ENCODE measurements at regions not wholly inside any gene's neighbourhood (a gene's known extent, or its start where the extent isn't known, plus 50 kb on each side); places are given as distances from the start of the nearest gene placed in this dataset.

DNA sequence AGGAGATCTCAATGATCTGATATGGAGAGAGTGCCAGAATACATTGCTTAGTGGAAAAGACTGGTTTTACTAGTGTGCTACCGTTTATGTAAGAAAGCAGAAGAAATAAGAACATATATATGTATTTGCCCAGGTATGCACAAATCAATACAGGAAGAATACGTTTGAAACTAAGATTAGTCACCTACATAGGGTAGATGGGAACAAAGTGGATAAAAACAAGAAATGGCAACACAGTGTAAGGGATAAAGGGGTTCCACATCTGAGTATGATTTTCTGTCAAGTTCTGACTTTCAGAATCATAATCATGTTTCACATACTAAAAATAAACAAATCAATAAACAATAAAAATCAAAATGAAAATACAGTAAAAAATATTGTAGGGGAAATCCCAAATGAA lies 148.6 kb upstream of the NAMPT start:
- TF ChIP-seq, protein P1, sequence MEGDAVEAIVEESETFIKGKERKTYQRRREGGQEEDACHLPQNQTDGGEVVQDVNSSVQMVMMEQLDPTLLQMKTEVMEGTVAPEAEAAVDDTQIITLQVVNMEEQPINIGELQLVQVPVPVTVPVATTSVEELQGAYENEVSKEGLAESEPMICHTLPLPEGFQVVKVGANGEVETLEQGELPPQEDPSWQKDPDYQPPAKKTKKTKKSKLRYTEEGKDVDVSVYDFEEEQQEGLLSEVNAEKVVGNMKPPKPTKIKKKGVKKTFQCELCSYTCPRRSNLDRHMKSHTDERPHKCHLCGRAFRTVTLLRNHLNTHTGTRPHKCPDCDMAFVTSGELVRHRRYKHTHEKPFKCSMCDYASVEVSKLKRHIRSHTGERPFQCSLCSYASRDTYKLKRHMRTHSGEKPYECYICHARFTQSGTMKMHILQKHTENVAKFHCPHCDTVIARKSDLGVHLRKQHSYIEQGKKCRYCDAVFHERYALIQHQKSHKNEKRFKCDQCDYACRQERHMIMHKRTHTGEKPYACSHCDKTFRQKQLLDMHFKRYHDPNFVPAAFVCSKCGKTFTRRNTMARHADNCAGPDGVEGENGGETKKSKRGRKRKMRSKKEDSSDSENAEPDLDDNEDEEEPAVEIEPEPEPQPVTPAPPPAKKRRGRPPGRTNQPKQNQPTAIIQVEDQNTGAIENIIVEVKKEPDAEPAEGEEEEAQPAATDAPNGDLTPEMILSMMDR (IDR thresholded peaks at IDR 0.05; ENCODE audit: insufficient read depth, missing control alignments) = no peak
- FAIRE-seq = no peak
- DNase-seq (ENCODE audit: insufficient read length, low spot score) = no peak

DNA sequence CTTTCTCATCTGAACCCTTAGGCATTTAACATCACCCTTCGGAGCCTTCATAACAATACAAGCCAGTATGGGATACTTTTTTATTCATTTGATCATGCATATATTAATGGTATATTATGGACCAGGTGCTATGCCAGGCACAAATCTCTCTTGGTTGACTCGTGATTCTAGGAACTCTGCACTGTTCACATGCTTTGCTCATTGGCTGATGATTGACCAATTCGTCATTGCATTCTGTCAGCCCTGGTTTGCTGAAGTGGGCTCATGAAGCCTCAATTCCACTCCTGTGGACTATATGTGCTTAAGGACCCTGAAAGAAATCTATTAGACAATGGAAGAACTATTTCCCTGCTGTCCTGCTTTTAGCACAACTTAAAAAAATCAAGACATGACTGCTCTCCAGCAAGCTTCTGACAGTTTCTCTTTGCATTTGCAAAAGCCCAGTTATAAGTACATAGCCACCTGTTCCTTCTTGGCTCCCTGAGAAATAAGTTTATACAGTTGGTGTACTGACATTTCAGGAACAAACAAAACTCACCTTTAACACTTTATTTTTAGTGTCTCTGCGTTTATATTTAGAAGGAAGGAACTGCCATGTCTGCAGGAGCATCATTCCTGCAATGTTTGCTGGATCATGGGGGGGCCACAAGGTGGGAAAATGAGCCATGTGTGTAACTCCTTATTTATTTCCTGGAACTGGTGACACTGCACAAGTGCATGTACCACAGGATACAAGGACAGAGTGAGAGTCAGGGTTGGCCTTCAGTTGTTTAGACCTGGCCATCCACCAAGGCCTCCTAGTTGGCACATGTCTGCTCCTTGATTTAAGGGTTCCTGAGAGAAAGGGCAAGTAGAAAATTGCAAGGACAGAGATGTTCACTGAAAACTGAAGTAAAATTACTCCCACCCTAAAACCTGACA lies 146.0 kb upstream of the NAMPT start:
- no peak for DNase-seq (ENCODE audit: insufficient read length, low spot score)
- TF ChIP-seq, protein P1 (IDR thresholded peaks at IDR 0.05; ENCODE audit: insufficient read depth, missing control alignments) = no peak
- no peak for FAIRE-seq

- DNase-seq (ENCODE audit: insufficient read length, low spot score) (no peak), FAIRE-seq (no peak)
- TF ChIP-seq, protein P1 (IDR thresholded peaks at IDR 0.05; ENCODE audit: insufficient read depth, missing control alignments) = no peak
Observed at GRCh38 chr7:106430103-106430502, 145.3 kb upstream of the NAMPT start.

DNA sequence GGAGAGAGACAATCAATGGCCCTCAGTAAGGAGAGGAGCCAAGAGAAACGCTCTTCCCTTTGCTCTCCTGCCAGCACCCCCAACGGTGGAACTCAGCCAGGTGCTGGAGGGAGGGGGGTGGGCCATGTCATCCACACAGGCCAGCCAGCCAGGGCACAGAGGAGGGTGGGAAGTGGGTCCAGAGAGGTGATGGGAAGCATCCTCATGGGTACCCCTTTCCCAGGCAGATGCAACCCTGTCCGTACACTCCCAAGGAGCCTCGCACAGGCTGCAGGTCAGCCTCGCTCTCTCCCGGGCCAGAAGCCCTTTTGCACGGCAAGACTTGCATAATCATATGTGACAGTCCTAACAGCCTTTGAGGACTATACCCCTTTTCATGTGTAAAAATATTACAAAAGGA lies 142.0 kb upstream of the NAMPT start:
- no peak for DNase-seq (ENCODE audit: insufficient read length, low spot score)
- no peak for FAIRE-seq
- TF ChIP-seq, protein P1 (IDR thresholded peaks at IDR 0.05; ENCODE audit: insufficient read depth, missing control alignments) = no peak

DNA sequence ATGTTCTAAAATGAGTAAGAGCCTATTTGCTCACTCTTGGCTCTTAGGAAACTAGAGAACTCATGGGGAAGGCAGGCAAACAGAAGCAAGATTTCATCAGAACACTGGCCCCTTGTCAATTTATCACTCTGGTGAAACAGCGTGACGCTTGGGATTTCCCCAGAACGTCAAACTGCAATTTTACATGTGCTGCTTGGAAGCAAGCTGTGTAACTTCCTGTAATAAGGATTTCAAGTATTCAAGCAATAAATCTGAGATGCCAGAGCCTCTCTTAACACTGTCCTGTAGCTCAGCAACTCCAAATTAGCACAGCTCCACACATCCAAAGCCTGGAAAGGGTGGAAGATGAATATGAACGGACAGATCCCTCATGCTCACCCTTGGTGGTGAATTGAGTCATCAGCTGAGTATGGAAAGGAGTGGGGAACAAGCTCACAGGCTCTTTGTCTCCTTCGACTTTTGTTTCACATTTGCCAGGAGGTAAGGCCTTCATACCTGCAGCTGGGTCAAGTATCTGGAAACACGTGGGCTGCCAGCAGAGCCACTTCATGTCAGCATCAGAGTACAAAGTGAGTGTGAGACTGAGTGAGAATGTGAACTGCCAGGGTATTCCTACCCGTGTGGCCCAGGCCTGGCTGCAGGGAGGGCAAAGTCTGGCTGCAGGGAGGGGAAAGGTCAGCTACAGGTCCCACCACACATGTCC lies 140.4 kb upstream of the NAMPT start:
- DNase-seq (ENCODE audit: insufficient read length, low spot score) (no peak), FAIRE-seq (no peak)
- TF ChIP-seq, protein P1 (IDR thresholded peaks at IDR 0.05; ENCODE audit: insufficient read depth, missing control alignments) = no peak

DNA sequence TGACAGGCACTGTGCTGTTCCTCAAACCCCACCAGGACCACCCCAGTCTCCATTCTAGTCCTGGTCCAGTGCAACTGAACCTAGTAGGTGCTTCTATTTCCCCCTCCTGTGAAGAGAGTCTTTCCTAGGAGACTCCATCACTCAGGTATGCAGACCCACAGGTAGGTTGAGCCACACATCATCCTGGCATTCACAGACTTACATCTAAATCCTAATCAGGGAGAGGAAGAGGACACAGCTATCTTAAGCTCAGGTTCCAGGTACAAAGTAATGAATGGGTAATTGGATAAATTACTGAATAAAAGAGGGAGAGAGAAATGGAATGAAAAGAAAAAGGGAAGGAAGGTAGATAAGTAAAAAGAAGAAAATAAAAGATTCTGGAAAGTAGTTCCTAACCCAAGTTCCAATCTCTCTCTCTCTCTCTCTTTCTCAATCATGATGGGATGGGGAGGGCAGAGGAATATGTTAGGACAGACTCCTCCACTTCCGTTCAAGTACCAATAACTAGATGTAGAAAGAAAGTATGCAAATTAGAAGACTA lies 139.8 kb upstream of the NAMPT start:
- no peak for FAIRE-seq
- no peak for DNase-seq (ENCODE audit: insufficient read length, low spot score)
- TF ChIP-seq, protein P1 (IDR thresholded peaks at IDR 0.05; ENCODE audit: insufficient read depth, missing control alignments) = no peak
